ENCODE measurements at regions not wholly inside any gene's neighbourhood (a gene's known extent, or its start where the extent isn't known, plus 50 kb on each side); places are given as distances from the start of the nearest gene placed in this dataset.
"Not testable (repeated sequence)": the region's sequence is repeated elsewhere in the genome, so short reads cannot be mapped to it uniquely, and the experiment has no call there.

- no peak for DNase-seq (ENCODE audit: low read depth, low spot score)
- H3K4me3 ChIP-seq (replicated peaks in 1 of 2; ENCODE audit: low read depth in 1 of 2, low read length in 2 of 2), result no peak overlapping the region
- no peak overlapping the region for H2AFZ ChIP-seq (ENCODE audit: low read depth, low read length, poor library complexity, severe bottlenecking)
- no peak for ATAC-seq
- CTCF ChIA-PET, result no interaction called here
- H3K4me2 ChIP-seq (ENCODE audit: low read length), result no peak overlapping the region
- no peaks in the 10 kb centered on the region for H3K27me3 ChIP-seq (ENCODE audit: insufficient read depth, low read length)
- intact Hi-C loops (cut with micrococcal nuclease), result no loop called here
- no TSS peak for BruUV-seq (replicated peaks)
- no peaks in the 10 kb centered on the region for H3K36me3 ChIP-seq (ENCODE audit: control insufficient read depth in 1 of 2, insufficient read depth in 2 of 2, low read length in 2 of 2)
- RAD21 ChIA-PET (ENCODE audit: low non-redundant PET in 1 of 2, low total read pairs in 2 of 2, uncharacterized antibody in 2 of 2, unreplicated experiment in 2 of 2), result no interaction called here
- H3K79me2 ChIP-seq (ENCODE audit: insufficient read depth, low read length), result no peaks in the 10 kb centered on the region
- no peak overlapping the region for H3K9ac ChIP-seq (ENCODE audit: low read length)
- no peak overlapping the region for H3K27ac ChIP-seq (ENCODE audit: low read depth, low read length)
- H3K9me2 ChIP-seq (ENCODE audit: insufficient read depth), result no peaks in the 10 kb centered on the region
- no peaks in the 10 kb centered on the region for H4K20me1 ChIP-seq (ENCODE audit: insufficient read depth)
- TF ChIP-seq ELF1 (IDR thresholded peaks at IDR 0.05; ENCODE audit: borderline replicate concordance, low read depth) (no peak), SRF (IDR thresholded peaks at IDR 0.05; ENCODE audit: low read depth) (no peak)
- no peaks in the 10 kb centered on the region; a peak in 1 of 4 replicates for H3K9me3 ChIP-seq (ENCODE audit: control insufficient read depth in 1 of 2, insufficient read depth in 1 of 2, low read depth in 1 of 2, low read length in 2 of 2)
- POLR2A ChIA-PET, result no interaction called here
- no peaks in the 10 kb centered on the region for H3K4me1 ChIP-seq (ENCODE audit: control insufficient read depth in 1 of 2, insufficient read depth in 2 of 2, low read length in 2 of 2)
Observed at GRCh38 chr22:48717076-48717810, 1110.4 kb downstream of the BRD1 start.

GRCh38 chr22:48716154-48716553 is 1111.5 kb downstream of the BRD1 start:
- H3K79me2 ChIP-seq (ENCODE audit: insufficient read depth, low read length); H3K27ac ChIP-seq (ENCODE audit: low read depth, low read length); H4K20me1 ChIP-seq (ENCODE audit: insufficient read depth); H2AFZ ChIP-seq (ENCODE audit: low read depth, low read length, poor library complexity, severe bottlenecking); H3K9ac ChIP-seq (ENCODE audit: low read length); H3K9me3 ChIP-seq (ENCODE audit: control insufficient read depth in 1 of 2, insufficient read depth in 1 of 2, low read depth in 1 of 2, low read length in 2 of 2); H3K4me1 ChIP-seq (ENCODE audit: control insufficient read depth in 1 of 2, insufficient read depth in 2 of 2, low read length in 2 of 2); H3K36me3 ChIP-seq (ENCODE audit: control insufficient read depth in 1 of 2, insufficient read depth in 2 of 2, low read length in 2 of 2); BruUV-seq (replicated peaks); H3K4me3 ChIP-seq (replicated peaks in 1 of 2; ENCODE audit: low read depth in 1 of 2, low read length in 2 of 2); RAD21 ChIA-PET (ENCODE audit: low non-redundant PET in 1 of 2, low total read pairs in 2 of 2, uncharacterized antibody in 2 of 2, unreplicated experiment in 2 of 2); H3K4me2 ChIP-seq (ENCODE audit: low read length); intact Hi-C loops (cut with micrococcal nuclease); POLR2A ChIA-PET; DNase-seq (ENCODE audit: low read depth, low spot score); H3K27me3 ChIP-seq (ENCODE audit: insufficient read depth, low read length); H3K9me2 ChIP-seq (ENCODE audit: insufficient read depth); CTCF ChIA-PET; ATAC-seq: not testable (repeated sequence)

- intact Hi-C loops (cut with micrococcal nuclease), result no loop called here
- no peaks in the 10 kb centered on the region; a peak in 1 of 4 replicates for H3K9me3 ChIP-seq (ENCODE audit: control insufficient read depth in 1 of 2, insufficient read depth in 1 of 2, low read depth in 1 of 2, low read length in 2 of 2)
- H3K4me1 ChIP-seq (ENCODE audit: control insufficient read depth in 1 of 2, insufficient read depth in 2 of 2, low read length in 2 of 2), result no peaks in the 10 kb centered on the region
- no peak overlapping the region for H3K4me2 ChIP-seq (ENCODE audit: low read length)
- H2AFZ ChIP-seq (ENCODE audit: low read depth, low read length, poor library complexity, severe bottlenecking), result no peak overlapping the region
- ChIA-PET CTCF (no interaction called here), POLR2A (no interaction called here), RAD21 (ENCODE audit: low non-redundant PET in 1 of 2, low total read pairs in 2 of 2, uncharacterized antibody in 2 of 2, unreplicated experiment in 2 of 2) (no interaction called here)
- no peaks in the 10 kb centered on the region for H4K20me1 ChIP-seq (ENCODE audit: insufficient read depth)
- no peak overlapping the region for H3K4me3 ChIP-seq (replicated peaks in 1 of 2; ENCODE audit: low read depth in 1 of 2, low read length in 2 of 2)
- H3K9ac ChIP-seq (ENCODE audit: low read length), result no peak overlapping the region
- ATAC-seq (no peak), DNase-seq (ENCODE audit: low read depth, low spot score) (no peak)
- no peaks in the 10 kb centered on the region for H3K9me2 ChIP-seq (ENCODE audit: insufficient read depth)
- H3K79me2 ChIP-seq (ENCODE audit: insufficient read depth, low read length), result no peaks in the 10 kb centered on the region
- no peak overlapping the region for H3K27ac ChIP-seq (ENCODE audit: low read depth, low read length)
- BruUV-seq (replicated peaks), result no TSS peak
- no peaks in the 10 kb centered on the region for H3K27me3 ChIP-seq (ENCODE audit: insufficient read depth, low read length)
- H3K36me3 ChIP-seq (ENCODE audit: control insufficient read depth in 1 of 2, insufficient read depth in 2 of 2, low read length in 2 of 2), result no peaks in the 10 kb centered on the region
- TF ChIP-seq CEBPB (IDR thresholded peaks at IDR 0.05; ENCODE audit: low read depth) (no peak), TCF7L2 (IDR thresholded peaks at IDR 0.05; ENCODE audit: borderline replicate concordance, extremely low read depth, insufficient read depth, insufficient read length) (no peak), POLR2A (IDR thresholded peaks at IDR 0.05; ENCODE audit: borderline replicate concordance, extremely low read depth, insufficient read depth, insufficient read length) (no peak), ZFX (IDR thresholded peaks at IDR 0.05) (no peak), SRF (IDR thresholded peaks at IDR 0.05; ENCODE audit: low read depth) (no peak), JUND (IDR thresholded peaks at IDR 0.05) (no peak)
- TF ChIP-seq, protein P1, sequence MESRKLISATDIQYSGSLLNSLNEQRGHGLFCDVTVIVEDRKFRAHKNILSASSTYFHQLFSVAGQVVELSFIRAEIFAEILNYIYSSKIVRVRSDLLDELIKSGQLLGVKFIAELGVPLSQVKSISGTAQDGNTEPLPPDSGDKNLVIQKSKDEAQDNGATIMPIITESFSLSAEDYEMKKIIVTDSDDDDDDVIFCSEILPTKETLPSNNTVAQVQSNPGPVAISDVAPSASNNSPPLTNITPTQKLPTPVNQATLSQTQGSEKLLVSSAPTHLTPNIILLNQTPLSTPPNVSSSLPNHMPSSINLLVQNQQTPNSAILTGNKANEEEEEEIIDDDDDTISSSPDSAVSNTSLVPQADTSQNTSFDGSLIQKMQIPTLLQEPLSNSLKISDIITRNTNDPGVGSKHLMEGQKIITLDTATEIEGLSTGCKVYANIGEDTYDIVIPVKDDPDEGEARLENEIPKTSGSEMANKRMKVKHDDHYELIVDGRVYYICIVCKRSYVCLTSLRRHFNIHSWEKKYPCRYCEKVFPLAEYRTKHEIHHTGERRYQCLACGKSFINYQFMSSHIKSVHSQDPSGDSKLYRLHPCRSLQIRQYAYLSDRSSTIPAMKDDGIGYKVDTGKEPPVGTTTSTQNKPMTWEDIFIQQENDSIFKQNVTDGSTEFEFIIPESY (IDR thresholded peaks at IDR 0.05; ENCODE audit: extremely low read depth, insufficient replicate concordance, low read length), result no peak
Observed at GRCh38 chr22:48715511-48715910, 1112.2 kb downstream of the BRD1 start.
